HG02623 (cell line): ENCODE measurements at regions not wholly inside any gene's neighbourhood (a gene's known extent, or its start where the extent isn't known, plus 50 kb on each side); places are given as distances from the start of the nearest gene placed in this dataset.
"Not testable (repeated sequence)": the region's sequence is repeated elsewhere in the genome, so short reads cannot be mapped to it uniquely, and the experiment has no call there.

Source experiments
- ATAC-seq: cut with Tn5 transposase; IDR thresholded peaks from one replicate; pipeline ENCODE4 v1.9.1; 2021; ENCODE audit warnings: moderate library complexity; ENCODE audit not compliant: unreplicated experiment

GRCh38 chr5:1654786-1655495 lies 131.2 kb upstream of the LPCAT1 start:
- no peak for ATAC-seq

DNA sequence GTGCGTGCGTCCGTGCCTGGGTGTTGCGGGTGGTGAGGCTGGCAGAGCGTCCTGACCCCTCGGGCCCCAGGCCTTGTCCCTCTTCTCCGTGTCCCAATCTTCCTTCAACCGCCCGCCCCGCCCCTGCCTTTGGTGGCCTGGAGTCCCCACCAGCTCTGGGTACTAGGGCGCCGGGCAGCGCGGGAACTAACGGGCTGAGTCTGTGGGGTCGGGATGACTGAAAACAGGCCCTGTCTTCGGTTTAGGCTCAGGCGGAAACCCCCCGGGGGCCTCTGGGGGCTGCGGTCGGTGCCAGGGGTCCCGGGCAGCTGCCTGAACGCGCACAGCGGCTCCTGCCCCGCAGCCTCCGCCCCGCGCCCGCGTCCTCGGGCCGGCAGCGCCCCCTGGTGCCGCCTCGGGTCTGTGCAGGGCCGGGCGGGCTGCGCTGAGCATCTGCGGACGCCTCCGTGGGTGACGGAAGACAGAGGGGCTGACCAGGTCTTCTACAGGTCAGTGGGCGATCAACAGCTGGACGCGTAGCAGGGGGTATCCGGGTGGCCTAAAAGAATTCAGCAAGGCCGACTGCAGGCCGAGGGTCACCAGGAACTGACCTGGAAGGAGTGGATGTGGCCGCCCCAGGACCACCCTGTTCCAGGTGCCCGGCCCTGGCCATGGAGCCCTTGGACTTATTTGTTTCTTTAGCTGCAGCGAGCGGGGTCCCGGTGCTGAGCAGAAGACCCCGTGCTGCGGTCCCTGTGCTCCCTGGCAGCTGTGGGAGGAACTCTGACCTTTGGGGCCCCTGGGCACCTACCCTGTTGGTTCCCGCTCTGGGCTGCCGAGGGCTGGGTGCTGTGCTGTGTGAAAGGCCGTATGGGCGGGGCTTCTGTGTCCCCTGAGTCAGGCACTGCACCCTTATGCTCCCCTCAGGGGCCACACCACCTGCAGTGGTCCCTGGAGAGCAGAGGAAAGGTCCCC lies 130.2 kb upstream of the LPCAT1 start:
- peak; percentile 65 for ATAC-seq

- ATAC-seq: peak; percentile 30
These were observed 129.3 kb upstream of the LPCAT1 start for GRCh38 chr5:1652873-1653697.

DNA sequence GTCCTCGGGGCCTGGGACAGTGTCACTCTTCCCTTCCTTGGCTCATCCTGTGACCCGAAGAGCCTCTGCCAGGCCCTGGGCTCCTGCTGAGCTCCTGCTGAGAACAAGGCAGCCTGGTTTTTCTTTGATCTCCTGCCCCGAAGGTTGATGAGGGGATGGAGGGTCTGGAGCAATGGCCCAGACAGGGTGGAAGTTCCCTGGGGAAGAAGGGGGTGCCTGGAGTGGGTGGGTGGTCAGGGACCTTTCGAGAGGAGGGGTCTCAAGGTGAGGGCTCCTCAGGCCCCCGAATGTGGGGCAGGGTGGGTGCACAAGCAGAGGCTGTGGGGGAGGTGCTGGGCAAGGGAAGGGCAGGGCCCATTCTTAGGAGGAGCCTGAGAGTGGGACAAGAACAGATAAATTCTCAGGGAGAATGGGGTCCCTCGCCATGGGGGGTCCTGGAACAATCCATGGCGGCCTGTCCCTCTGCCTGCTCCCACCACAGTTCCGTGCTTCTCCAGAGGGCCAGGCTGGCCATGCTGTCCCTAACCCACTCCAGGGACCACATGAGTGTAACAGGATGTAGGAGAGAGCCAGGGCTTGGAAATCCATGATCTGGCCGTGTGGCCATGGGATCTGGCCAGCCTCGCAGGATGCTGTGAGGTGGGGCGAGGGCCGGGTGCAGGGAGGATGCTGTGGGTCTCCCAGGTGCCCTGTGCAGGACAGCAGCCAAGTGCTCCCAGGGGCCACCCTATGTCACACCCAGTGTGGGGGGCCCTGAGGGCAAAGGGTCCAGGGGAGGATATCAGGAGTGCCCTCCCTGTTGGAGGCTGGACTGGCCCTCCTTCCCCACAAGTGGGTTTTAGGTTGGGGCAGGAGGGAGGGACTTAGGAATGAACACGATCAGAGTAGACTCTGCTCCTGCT lies 128.5 kb upstream of the LPCAT1 start:
- no peak for ATAC-seq

- no peak for ATAC-seq
These were observed 127.5 kb upstream of the LPCAT1 start for GRCh38 chr5:1651250-1651649.

DNA sequence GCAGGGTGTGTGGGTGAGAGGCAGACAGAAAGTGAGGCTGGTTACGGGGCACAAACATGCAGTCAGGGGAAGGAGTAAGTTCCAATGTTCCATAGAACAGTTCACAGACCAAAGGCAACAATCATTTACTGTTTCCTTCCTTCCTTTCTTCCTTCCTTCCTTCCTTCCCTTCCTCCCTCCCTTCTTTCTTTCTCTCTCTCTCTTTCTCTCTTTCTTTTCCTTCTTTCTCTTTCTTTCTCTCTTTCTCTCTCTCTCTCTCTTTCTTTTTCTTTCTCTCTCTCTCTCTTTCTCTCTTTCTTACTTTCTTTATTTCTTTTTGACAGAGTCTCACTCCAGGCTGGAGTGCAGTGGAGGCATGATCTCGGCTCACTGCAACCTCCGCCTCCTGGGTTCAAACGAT lies 125.8 kb upstream of the LPCAT1 start:
- no peak for ATAC-seq

DNA sequence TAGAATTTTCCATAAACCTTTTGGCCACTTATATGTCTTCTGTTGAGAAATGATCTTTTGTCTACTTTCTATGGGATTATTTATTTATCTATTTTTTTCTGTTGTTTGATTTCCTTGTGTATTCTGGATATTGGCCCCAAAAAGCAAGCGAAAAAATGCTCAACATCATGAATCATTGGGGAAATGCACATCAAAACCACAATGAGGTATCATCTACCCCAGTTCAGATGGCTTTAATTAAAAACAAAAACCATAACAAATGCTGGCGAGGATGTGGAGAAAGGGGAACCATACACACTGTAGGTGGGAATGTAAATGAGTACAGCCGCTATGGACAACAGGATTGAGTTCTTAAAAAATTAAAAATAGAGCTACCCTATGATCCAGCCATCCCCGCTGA lies 125.0 kb upstream of the LPCAT1 start:
- ATAC-seq: no peak

- ATAC-seq: no peak
These were observed 123.8 kb upstream of the LPCAT1 start for GRCh38 chr5:1647580-1647979.

DNA sequence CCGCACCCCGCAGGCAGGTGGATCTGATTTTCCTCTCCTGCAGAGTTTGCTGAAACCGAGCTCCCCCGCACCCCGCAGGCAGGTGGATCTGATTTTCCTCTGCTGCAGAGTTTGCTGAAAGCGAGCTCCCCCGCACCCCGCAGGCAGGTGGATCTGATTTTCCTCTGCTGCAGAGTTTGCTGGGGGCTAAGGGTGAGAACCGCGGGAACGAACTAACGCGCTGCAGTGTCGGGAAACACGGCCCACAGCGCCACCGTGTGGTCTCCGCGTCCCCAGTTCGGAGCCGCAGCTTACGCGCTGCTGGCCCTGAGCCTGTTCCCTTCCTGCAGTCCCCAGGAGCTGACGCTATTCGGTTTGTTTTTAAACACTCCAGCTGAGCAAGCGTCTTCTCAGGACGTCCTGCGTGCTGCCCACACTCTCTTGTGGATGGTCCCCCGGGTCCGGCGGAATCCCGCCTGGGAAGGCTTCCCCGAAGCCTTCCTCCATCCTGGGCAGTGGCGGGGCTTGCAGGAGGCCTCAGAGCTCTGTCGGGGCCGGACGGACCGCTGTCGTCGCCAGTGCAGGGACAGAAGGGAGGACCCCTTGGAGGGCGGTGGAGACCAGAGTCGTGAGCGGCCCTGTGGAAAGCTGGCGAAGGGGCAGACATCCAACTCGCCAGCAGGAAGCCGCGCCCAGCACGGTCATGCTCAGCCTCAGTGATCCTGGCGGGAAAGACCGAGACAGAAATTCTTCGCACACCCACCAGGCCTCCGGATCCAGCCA lies 121.2 kb upstream of the LPCAT1 start:
- peak; percentile 69 for ATAC-seq

GRCh38 chr5:1644393-1644809 lies 120.6 kb upstream of the LPCAT1 start:
- ATAC-seq: not testable (repeated sequence)

DNA sequence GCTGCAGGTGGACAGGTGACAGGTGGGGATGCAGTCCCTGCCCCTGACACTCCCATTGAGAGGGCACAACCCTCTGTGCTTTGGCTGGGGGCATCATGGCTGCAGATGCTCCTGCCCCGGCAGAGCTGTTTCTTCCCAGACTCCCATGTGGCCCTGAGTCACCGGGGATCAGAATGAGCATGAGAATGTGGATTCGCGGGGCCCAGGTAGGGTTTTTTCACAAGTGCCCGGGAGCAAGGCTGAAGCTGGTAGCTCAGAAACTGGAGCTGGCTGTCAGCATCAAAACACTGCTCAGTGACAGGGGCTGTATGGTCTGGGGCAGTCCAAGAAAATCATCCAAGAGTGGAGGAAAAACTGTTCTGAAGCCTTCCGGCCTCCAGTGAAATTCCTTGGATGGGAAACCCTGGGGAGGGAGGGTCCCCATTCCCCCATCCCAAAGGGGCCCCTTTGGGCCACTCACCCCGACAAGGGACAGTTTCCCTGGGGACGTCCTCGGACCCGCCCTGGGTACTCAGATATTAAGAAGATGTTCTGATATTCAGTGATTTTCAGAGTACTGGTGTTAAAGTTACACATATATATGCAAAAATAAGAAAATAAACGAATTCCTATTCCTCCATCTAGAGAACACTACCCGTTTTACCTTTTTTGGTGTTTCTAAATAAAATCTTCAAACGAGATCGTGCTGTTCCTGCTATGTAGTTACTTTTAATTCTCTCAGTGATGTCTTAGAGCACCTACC lies 120.1 kb upstream of the LPCAT1 start:
- no peak for ATAC-seq

DNA sequence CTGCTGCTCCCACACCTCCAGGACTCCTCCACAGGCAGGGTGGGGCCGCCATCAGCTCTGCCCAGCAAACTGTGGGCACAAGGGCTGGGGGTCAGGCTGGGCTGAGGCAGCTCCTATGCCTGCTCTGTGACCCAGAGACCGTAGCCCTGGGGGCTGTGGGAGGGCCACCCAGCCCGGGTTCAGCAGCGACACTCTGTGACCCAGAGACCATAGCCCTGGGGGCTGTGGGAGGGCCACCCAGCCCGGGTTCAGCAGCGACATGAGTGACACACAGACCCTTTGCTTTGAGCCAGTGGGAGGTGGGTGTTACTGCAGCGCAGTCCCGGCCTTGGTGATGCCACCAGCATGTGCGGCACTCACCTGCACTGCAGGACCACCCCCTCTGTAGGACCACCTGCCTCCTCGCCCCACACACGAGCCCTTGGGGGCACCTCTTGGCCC lies 118.9 kb upstream of the LPCAT1 start:
- no peak for ATAC-seq

- ATAC-seq: no peak
These were observed 118.5 kb upstream of the LPCAT1 start for GRCh38 chr5:1642221-1642620.

- peak; percentile 74 for ATAC-seq
These were observed 117.9 kb upstream of the LPCAT1 start for GRCh38 chr5:1641560-1642166.

GRCh38 chr5:1641041-1641440 lies 117.3 kb upstream of the LPCAT1 start:
- ATAC-seq: no peak

- no peak for ATAC-seq
These were observed 116.7 kb upstream of the LPCAT1 start for GRCh38 chr5:1640421-1640881.

GRCh38 chr5:1639757-1640156 lies 116.0 kb upstream of the LPCAT1 start:
- no peak for ATAC-seq
